RWPE2 (cell line): ENCODE measurements at regions not wholly inside any gene's neighbourhood (a gene's known extent, or its start where the extent isn't known, plus 50 kb on each side); places are given as distances from the start of the nearest gene placed in this dataset.

Source experiments
- ATAC-seq: fragments of 200-7000 bp; cut with Tn5 transposase; 3 replicates; pipeline ENCODE4 v1.9.1; 2021; ENCODE audit warnings: low read depth
- DNase-seq: peaks from one replicate; pipeline ENCODE4 v3.0.0-alpha.2; 2020; ENCODE audit warnings: low spot score
- H3K27ac ChIP-seq: fragments of 450-650 bp; 2 replicates; pipeline ENCODE4 v1.5.1; 2017; ENCODE audit warnings: mild to moderate bottlenecking; ENCODE audit not compliant: poor library complexity, severe bottlenecking
- H3K27me3 ChIP-seq: fragments of 250-450 bp; sonication (Bioruptor Pico); 2 replicates; pipeline ENCODE4 v1.5.1; 2021; ENCODE audit warnings: mild to moderate bottlenecking, moderate library complexity; ENCODE audit not compliant: insufficient read depth, poor library complexity, severe bottlenecking
- H3K36me3 ChIP-seq: fragments of 250-450 bp; sonication (Bioruptor Pico); 2 replicates; pipeline ENCODE4 v1.5.1; 2020; ENCODE audit warnings: low read depth, mild to moderate bottlenecking, moderate library complexity
- H3K4me1 ChIP-seq: fragments of 250-450 bp; sonication (Bioruptor Pico); 2 replicates; pipeline ENCODE4 v1.5.1; 2021; ENCODE audit warnings: mild to moderate bottlenecking, moderate library complexity; ENCODE audit not compliant: insufficient read depth, poor library complexity, severe bottlenecking
- H3K4me3 ChIP-seq: fragments of 250-450 bp; sonication (Bioruptor Pico); 2 replicates; pipeline ENCODE4 v1.5.1; 2021; ENCODE audit warnings: mild to moderate bottlenecking, moderate library complexity; ENCODE audit not compliant: severe bottlenecking
- H3K9me3 ChIP-seq: fragments of 250-450 bp; sonication (Bioruptor Pico); 2 replicates; pipeline ENCODE4 v1.5.1; 2021; ENCODE audit warnings: mild to moderate bottlenecking, moderate library complexity; ENCODE audit not compliant: severe bottlenecking
- CTCF ChIP-seq: fragments of 450-650 bp; IDR thresholded peaks from one replicate; pipeline ENCODE4 v1.5.1; 2017; ENCODE audit warnings: mild to moderate bottlenecking, moderate library complexity; ENCODE audit not compliant: poor library complexity, severe bottlenecking

GRCh38 chr10:14456218-14456869 is 125.6 kb upstream of the FRMD4A start:
- peaks cover 2% of the 10 kb centered on the region for H3K9me3 ChIP-seq
- H3K4me3 ChIP-seq: no peak overlapping the region
- no peak for TF ChIP-seq CTCF
- DNase-seq (no peak), ATAC-seq (no peak)
- no peaks in the 10 kb centered on the region for H3K4me1 ChIP-seq
- H3K27ac ChIP-seq: no peak overlapping the region
- no peaks in the 10 kb centered on the region for H3K27me3 ChIP-seq
- no peaks in the 10 kb centered on the region for H3K36me3 ChIP-seq

GRCh38 chr10:14454629-14455028 is 123.9 kb upstream of the FRMD4A start:
- Histone ChIP-seq H3K9me3 (peaks cover 2% of the 10 kb centered on the region), H3K36me3 (no peaks in the 10 kb centered on the region), H3K27ac (no peak overlapping the region), H3K4me1 (no peaks in the 10 kb centered on the region), H3K27me3 (no peaks in the 10 kb centered on the region), H3K4me3 (no peak overlapping the region)
- TF ChIP-seq CTCF: no peak
- no peak for DNase-seq
- ATAC-seq: no peak

- Histone ChIP-seq H3K27me3 (no peaks in the 10 kb centered on the region), H3K4me3 (no peak overlapping the region), H3K9me3 (peaks cover 2% of the 10 kb centered on the region), H3K36me3 (no peaks in the 10 kb centered on the region), H3K27ac (no peak overlapping the region), H3K4me1 (no peaks in the 10 kb centered on the region)
- DNase-seq: no peak
- no peak for ATAC-seq
- TF ChIP-seq CTCF: no peak
These were observed 123.5 kb upstream of the FRMD4A start for GRCh38 chr10:14454206-14454605.

GRCh38 chr10:14453593-14453992 is 122.9 kb upstream of the FRMD4A start:
- ATAC-seq: no peak
- Histone ChIP-seq H3K27ac (no peak overlapping the region), H3K4me3 (no peak overlapping the region), H3K36me3 (no peaks in the 10 kb centered on the region), H3K4me1 (no peaks in the 10 kb centered on the region), H3K9me3 (peaks cover 2% of the 10 kb centered on the region), H3K27me3 (no peaks in the 10 kb centered on the region)
- no peak for DNase-seq
- no peak for TF ChIP-seq CTCF

- ATAC-seq (no peak), DNase-seq (no peak)
- H3K27ac ChIP-seq: no peak overlapping the region
- TF ChIP-seq CTCF: no peak
- no peaks in the 10 kb centered on the region for H3K36me3 ChIP-seq
- H3K27me3 ChIP-seq: no peaks in the 10 kb centered on the region
- H3K9me3 ChIP-seq: no peaks in the 10 kb centered on the region
- H3K4me3 ChIP-seq: no peak overlapping the region
- no peaks in the 10 kb centered on the region for H3K4me1 ChIP-seq
These were observed 120.6 kb upstream of the FRMD4A start for GRCh38 chr10:14451341-14451740.
